Spleen (tissue), 7 donors: ENCODE measurements at regions not wholly inside any gene's neighbourhood (a gene's known extent, or its start where the extent isn't known, plus 50 kb on each side); places are given as distances from the start of the nearest gene placed in this dataset.

Experiments
- CTCF ChIP-seq, 11 experiments: fragments of 200-600 bp in 7 of 11; fragments of 450-650 bp in 4 of 11; sonication (generic) in 4 of 11; IDR thresholded peaks in 8 of 11; conservative IDR thresholded peaks in 3 of 11; 1 replicate in 7 of 11; 2 replicates in 4 of 11; pipeline versions ENCODE4 v1.4.0 to v1.8.0; 2016 to 2021; ENCODE audit warnings: antibody characterized with exemption in 11 of 11, inconsistent platforms in 4 of 11, mild to moderate bottlenecking in 1 of 11
- POLR2A ChIP-seq, 3 donors: fragments of 450-650 bp; IDR thresholded peaks; one replicate each; pipeline ENCODE4 v1.5.1; 2017; ENCODE audit warnings: antibody characterized with exemption in 3 of 3, mild to moderate bottlenecking in 1 of 3
- POLR2AphosphoS5 ChIP-seq, 3 donors: sonication (generic); formaldehyde crosslinking; IDR thresholded peaks; one replicate each; pipeline ENCODE4 v1.5.1; 2017; ENCODE audit warnings: antibody characterized with exemption in 3 of 3
- donor health status: DM: no; HTN: no; CAD: no; lungs with moderate emphysema.
- donor health status: DM: no; HTN: no; CAD: no.
- donor health status: DM: no; HTN: no; CAD: no.

GRCh38 chr5:63719147-63719546, 243.1 kb downstream of the HTR1A start:
- TF ChIP-seq CTCF (IDR thresholded peaks at IDR 0.05 in 8 of 11, conservative IDR thresholded peaks at IDR 0.05 in 3 of 11) (no peak), POLR2AphosphoS5 (IDR thresholded peaks at IDR 0.05) (no peak), POLR2A (IDR thresholded peaks at IDR 0.05) (no peak)
